ENCODE measurements at regions not wholly inside any gene's neighbourhood (a gene's known extent, or its start where the extent isn't known, plus 50 kb on each side); places are given as distances from the start of the nearest gene placed in this dataset.

- Histone ChIP-seq H3K4me3 (no peak overlapping the region), H3K9me3 (peaks cover 0 to 6% (median 0%) of the 10 kb centered on the region in 4 donors), H3K4me1 (no peaks in the 10 kb centered on the region), H3K27ac (replicated peaks in 1 of 4) (no peak overlapping the region), H3K36me3 (no peaks in the 10 kb centered on the region), H3K27me3 (no peaks in the 10 kb centered on the region)
- no peak for TF ChIP-seq CTCF (IDR thresholded peaks at IDR 0.05)
- TF ChIP-seq EP300 (IDR thresholded peaks at IDR 0.05), result no peak
- no peak for TF ChIP-seq POLR2A (IDR thresholded peaks at IDR 0.05; ENCODE audit: low read depth)
- no peak for TF ChIP-seq POLR2AphosphoS5 (IDR thresholded peaks at IDR 0.05)
- 41% methylated on average over 3 of the region's 3 CpGs for WGBS
- no peak for DNase-seq (ENCODE audit: extremely low spot score)
- intact Hi-C loops (cut with DNase I), result no loop called here
These were observed 1941.1 kb downstream of the PCDH7 start for GRCh38 chr4:32661229-32661628.

GRCh38 chr4:32662803-32663202 is 1942.6 kb downstream of the PCDH7 start:
- TF ChIP-seq POLR2AphosphoS5 (IDR thresholded peaks at IDR 0.05), result no peak
- TF ChIP-seq EP300 (IDR thresholded peaks at IDR 0.05), result no peak
- TF ChIP-seq POLR2A (IDR thresholded peaks at IDR 0.05; ENCODE audit: low read depth), result no peak
- TF ChIP-seq CTCF (IDR thresholded peaks at IDR 0.05), result no peak
- H3K27me3 ChIP-seq, result no peaks in the 10 kb centered on the region
- intact Hi-C loops (cut with DNase I), result no loop called here
- peaks cover 0 to 6% (median 0%) of the 10 kb centered on the region in 4 donors for H3K9me3 ChIP-seq
- no peak for DNase-seq (ENCODE audit: extremely low spot score)
- H3K27ac ChIP-seq (replicated peaks in 1 of 4), result no peak overlapping the region
- H3K4me1 ChIP-seq, result no peaks in the 10 kb centered on the region
- H3K36me3 ChIP-seq, result no peaks in the 10 kb centered on the region
- no peak overlapping the region for H3K4me3 ChIP-seq
- WGBS, result 86% methylated on average over 2 of the region's 2 CpGs

- 42% methylated on average over 1 of the region's 1 CpG for WGBS
These were observed 1952.2 kb downstream of the PCDH7 start for GRCh38 chr4:32672359-32672758.

GRCh38 chr4:32680946-32681345 is 1960.8 kb downstream of the PCDH7 start:
- no peak for DNase-seq (ENCODE audit: extremely low spot score)
- Histone ChIP-seq H3K4me3 (no peak overlapping the region), H3K27me3 (no peaks in the 10 kb centered on the region), H3K27ac (replicated peaks in 1 of 4) (no peak overlapping the region), H3K9me3 (no peaks in the 10 kb centered on the region), H3K36me3 (no peaks in the 10 kb centered on the region), H3K4me1 (no peaks in the 10 kb centered on the region)
- intact Hi-C loops (cut with DNase I), result no loop called here
- WGBS, result 88% methylated on average over 6 of the region's 6 CpGs
- TF ChIP-seq POLR2A (IDR thresholded peaks at IDR 0.05; ENCODE audit: low read depth) (no peak), CTCF (IDR thresholded peaks at IDR 0.05) (no peak), POLR2AphosphoS5 (IDR thresholded peaks at IDR 0.05) (no peak), EP300 (IDR thresholded peaks at IDR 0.05) (no peak)

More at GRCh38 chr4:32672359-32672758, 1952.2 kb downstream of the PCDH7 start:
- Histone ChIP-seq H3K9me3 (no peaks in the 10 kb centered on the region), H3K27me3 (no peaks in the 10 kb centered on the region), H3K4me3 (no peak overlapping the region), H3K36me3 (no peaks in the 10 kb centered on the region), H3K27ac (replicated peaks in 1 of 4) (no peak overlapping the region), H3K4me1 (no peaks in the 10 kb centered on the region)
- TF ChIP-seq POLR2A (IDR thresholded peaks at IDR 0.05; ENCODE audit: low read depth) (no peak), CTCF (IDR thresholded peaks at IDR 0.05) (no peak)
- intact Hi-C loops (cut with DNase I), result no loop called here
- DNase-seq (ENCODE audit: extremely low spot score), result no peak

GRCh38 chr4:32684160-32684559 is 1964.0 kb downstream of the PCDH7 start:
- H3K4me1 ChIP-seq, result no peaks in the 10 kb centered on the region
- no peak overlapping the region for H3K4me3 ChIP-seq
- intact Hi-C loops (cut with DNase I), result no loop called here
- H3K36me3 ChIP-seq, result no peaks in the 10 kb centered on the region
- no peaks in the 10 kb centered on the region for H3K9me3 ChIP-seq
- DNase-seq (ENCODE audit: extremely low spot score), result no peak
- no peaks in the 10 kb centered on the region for H3K27me3 ChIP-seq
- TF ChIP-seq POLR2AphosphoS5 (IDR thresholded peaks at IDR 0.05), result no peak
- TF ChIP-seq POLR2A (IDR thresholded peaks at IDR 0.05; ENCODE audit: low read depth), result no peak
- no peak for TF ChIP-seq CTCF (IDR thresholded peaks at IDR 0.05)
- no peak for TF ChIP-seq EP300 (IDR thresholded peaks at IDR 0.05)
- WGBS, result 87% methylated on average over 1 of the region's 1 CpG
- no peak overlapping the region for H3K27ac ChIP-seq (replicated peaks in 1 of 4)
